ENCODE measurements at regions not wholly inside any gene's neighbourhood (a gene's known extent, or its start where the extent isn't known, plus 50 kb on each side); places are given as distances from the start of the nearest gene placed in this dataset.

GRCh38 chr12:132429602-132429945 lies 60.4 kb upstream of the FBRSL1 start:
- TF ChIP-seq SMC3 (IDR thresholded peaks at IDR 0.05; ENCODE audit: low read depth, low read length) = no peak
- TF ChIP-seq CTCF (conservative IDR thresholded peaks at IDR 0.05; ENCODE audit: low read depth, low read length) = no peak
- no peak for TF ChIP-seq POLR2A (IDR thresholded peaks at IDR 0.05; ENCODE audit: low read depth, low read length)
- no peak for TF ChIP-seq CEBPB (IDR thresholded peaks at IDR 0.05; ENCODE audit: low read depth, low read length)
- no peak for TF ChIP-seq USF2 (IDR thresholded peaks at IDR 0.05; ENCODE audit: low read depth, low read length)
- no peak for TF ChIP-seq RFX5 (IDR thresholded peaks at IDR 0.05; ENCODE audit: low read depth, low read length)
- TF ChIP-seq MXI1 (IDR thresholded peaks at IDR 0.05; ENCODE audit: borderline replicate concordance, low read depth, low read length) = no peak
- no peak for TF ChIP-seq FOS (IDR thresholded peaks at IDR 0.05; ENCODE audit: low read depth, low read length)
- TF ChIP-seq RCOR1 (IDR thresholded peaks at IDR 0.05; ENCODE audit: insufficient replicate concordance, low read length) = no peak
- no peak for TF ChIP-seq NFE2L2 (IDR thresholded peaks at IDR 0.05; ENCODE audit: low read depth, low read length)
- no peak for TF ChIP-seq CHD1 (IDR thresholded peaks at IDR 0.05; ENCODE audit: low read depth, low read length)

Measured in IMR-90 (cell line).